Tibial nerve (tissue), 4 donors: ENCODE measurements at regions not wholly inside any gene's neighbourhood (a gene's known extent, or its start where the extent isn't known, plus 50 kb on each side); places are given as distances from the start of the nearest gene placed in this dataset.

Experiments used
- EP300 ChIP-seq, 2 donors: sonication (generic); formaldehyde crosslinking; IDR thresholded peaks; one replicate each; pipeline ENCODE4 v1.6.1; 2017; ENCODE audit warnings: antibody characterized with exemption in 2 of 2, mild to moderate bottlenecking in 1 of 2
- TF ChIP-seq, protein P1 (sequence below), 5 experiments: fragments of 200-600 bp in 3 of 5; fragments of 450-650 bp in 2 of 5; sonication (generic) in 3 of 5; IDR thresholded peaks; one replicate each; pipeline ENCODE4 v1.5.1; 2016 to 2019; ENCODE audit warnings: antibody characterized with exemption in 5 of 5, mild to moderate bottlenecking in 3 of 5, moderate library complexity in 2 of 5

DNA sequence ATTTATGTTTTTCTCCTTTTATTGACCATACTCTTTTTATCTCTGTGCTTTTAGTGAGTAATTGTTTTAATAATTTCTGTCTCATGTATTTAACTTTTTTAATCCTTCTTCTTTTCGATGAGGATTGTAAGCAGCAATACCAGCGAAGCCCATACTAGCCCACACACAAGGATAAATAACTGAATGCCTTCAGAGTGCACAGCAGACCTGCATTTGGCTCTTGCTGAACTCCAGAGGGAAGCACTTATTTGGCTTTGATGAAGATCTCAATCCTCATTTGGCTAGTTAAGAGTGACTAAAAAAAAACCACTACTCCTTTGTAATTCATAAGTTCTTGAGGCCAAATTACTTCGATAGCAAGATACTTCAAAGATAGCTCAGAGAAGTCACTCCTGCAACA lies 293.3 kb downstream of the METTL15 start:
- TF ChIP-seq, protein P1, sequence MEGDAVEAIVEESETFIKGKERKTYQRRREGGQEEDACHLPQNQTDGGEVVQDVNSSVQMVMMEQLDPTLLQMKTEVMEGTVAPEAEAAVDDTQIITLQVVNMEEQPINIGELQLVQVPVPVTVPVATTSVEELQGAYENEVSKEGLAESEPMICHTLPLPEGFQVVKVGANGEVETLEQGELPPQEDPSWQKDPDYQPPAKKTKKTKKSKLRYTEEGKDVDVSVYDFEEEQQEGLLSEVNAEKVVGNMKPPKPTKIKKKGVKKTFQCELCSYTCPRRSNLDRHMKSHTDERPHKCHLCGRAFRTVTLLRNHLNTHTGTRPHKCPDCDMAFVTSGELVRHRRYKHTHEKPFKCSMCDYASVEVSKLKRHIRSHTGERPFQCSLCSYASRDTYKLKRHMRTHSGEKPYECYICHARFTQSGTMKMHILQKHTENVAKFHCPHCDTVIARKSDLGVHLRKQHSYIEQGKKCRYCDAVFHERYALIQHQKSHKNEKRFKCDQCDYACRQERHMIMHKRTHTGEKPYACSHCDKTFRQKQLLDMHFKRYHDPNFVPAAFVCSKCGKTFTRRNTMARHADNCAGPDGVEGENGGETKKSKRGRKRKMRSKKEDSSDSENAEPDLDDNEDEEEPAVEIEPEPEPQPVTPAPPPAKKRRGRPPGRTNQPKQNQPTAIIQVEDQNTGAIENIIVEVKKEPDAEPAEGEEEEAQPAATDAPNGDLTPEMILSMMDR (IDR thresholded peaks at IDR 0.05), result no peak
- no peak for TF ChIP-seq EP300 (IDR thresholded peaks at IDR 0.05)
